GM23248 (cell line): ENCODE measurements at regions not wholly inside any gene's neighbourhood (a gene's known extent, or its start where the extent isn't known, plus 50 kb on each side); places are given as distances from the start of the nearest gene placed in this dataset.

Experiments
- DNase-seq: peaks from one replicate; pipeline ENCODE4 v3.0.0-alpha.2; 2015
- H2AFZ ChIP-seq: fragments of 200-600 bp; sonication (generic); 2 replicates; pipeline ENCODE4 v1.6.1; 2016; ENCODE audit warnings: antibody characterized with exemption
- H3F3A ChIP-seq: fragments of 200-600 bp; sonication (generic); 2 replicates; pipeline ENCODE4 v1.6.1; 2016; ENCODE audit warnings: mild to moderate bottlenecking, antibody characterized with exemption, mixed run types; ENCODE audit not compliant: insufficient read depth
- H3K27ac ChIP-seq: fragments of 200-600 bp; sonication (generic); 2 replicates; pipeline ENCODE4 v1.5.1; 2016; ENCODE audit warnings: mild to moderate bottlenecking
- H3K27me3 ChIP-seq: fragments of 200-600 bp; sonication (generic); replicated peaks from 2 replicates; pipeline ENCODE4 v1.6.1; 2016; ENCODE audit warnings: mild to moderate bottlenecking; ENCODE audit not compliant: insufficient read depth
- H3K36me3 ChIP-seq: fragments of 200-600 bp; sonication (generic); 2 replicates; pipeline ENCODE4 v1.6.1; 2016; ENCODE audit warnings: low read depth, mild to moderate bottlenecking
- H3K4me1 ChIP-seq: fragments of 200-600 bp; sonication (generic); 2 replicates; pipeline ENCODE4 v1.6.1; 2016; ENCODE audit warnings: mild to moderate bottlenecking; ENCODE audit not compliant: insufficient read depth
- H3K4me2 ChIP-seq: fragments of 200-600 bp; sonication (generic); one replicate; pipeline ENCODE4 v1.6.1; 2016; ENCODE audit warnings: mild to moderate bottlenecking; ENCODE audit not compliant: unreplicated experiment
- H3K4me3 ChIP-seq: fragments of 200-600 bp; sonication (generic); 2 replicates; pipeline ENCODE4 v1.5.1; 2016; ENCODE audit warnings: mild to moderate bottlenecking
- H3K79me2 ChIP-seq: fragments of 200-600 bp; sonication (generic); 2 replicates; pipeline ENCODE4 v1.6.1; 2016; ENCODE audit warnings: mild to moderate bottlenecking; ENCODE audit not compliant: insufficient read depth
- H3K9ac ChIP-seq: fragments of 200-600 bp; sonication (generic); 2 replicates; pipeline ENCODE4 v1.6.1; 2016; ENCODE audit warnings: mild to moderate bottlenecking
- H3K9me2 ChIP-seq: fragments of 200-600 bp; sonication (generic); 2 replicates; pipeline ENCODE4 v1.6.1; 2016; ENCODE audit warnings: mixed run types, mild to moderate bottlenecking, moderate library complexity; ENCODE audit not compliant: insufficient read depth
- H3K9me3 ChIP-seq: fragments of 200-600 bp; sonication (generic); one replicate; pipeline ENCODE4 v1.6.1; 2017; ENCODE audit warnings: low read depth
- H4K20me1 ChIP-seq: fragments of 200-600 bp; sonication (generic); 2 replicates; pipeline ENCODE4 v1.6.0; 2016; ENCODE audit not compliant: insufficient read depth
- EZH2 ChIP-seq: fragments of 200-600 bp; sonication (generic); IDR thresholded peaks from 2 replicates; pipeline ENCODE4 v1.6.1; 2018; ENCODE audit warnings: antibody characterized with exemption, mild to moderate bottlenecking; ENCODE audit not compliant: insufficient read depth, poor library complexity, severe bottlenecking
- EZH2phosphoT487 ChIP-seq: fragments of 200-600 bp; sonication (generic); IDR thresholded peaks from 2 replicates; pipeline ENCODE4 v1.6.1; 2018; ENCODE audit warnings: antibody characterized with exemption, moderate library complexity, mild to moderate bottlenecking, low read depth; ENCODE audit not compliant: insufficient read depth
- WGBS, 2 experiments: methylation state at CpG; one replicate each; pipeline ENCODE4 v1.1.6; 2015 to 2017; ENCODE audit warnings: low lambda C conversion rate in 2 of 2, low coverage in 1 of 2; ENCODE audit errors: missing lambda C conversion rate in 2 of 2; 5-methylcytosine and 5-hydroxymethylcytosine counted together
- in situ Hi-C: fragments of 300-500 bp; cut with MboI; formaldehyde crosslinking; loops from 2 replicates; pipeline ENCODE4 v1.15.0; 2020

GRCh38 chr6:12494161-12494560 lies 204.0 kb downstream of the EDN1 start:
- Histone ChIP-seq H2AFZ (no peak overlapping the region), H3K9me2 (no peaks in the 10 kb centered on the region), H3K9ac (no peak overlapping the region), H3K9me3 (no peaks in the 10 kb centered on the region), H3K4me1 (peaks cover 28% of the 10 kb centered on the region), H3K27ac (no peak overlapping the region), H4K20me1 (no peaks in the 10 kb centered on the region), H3F3A (peaks cover 20% of the 10 kb centered on the region), H3K79me2 (no peaks in the 10 kb centered on the region), H3K27me3 (no peaks in the 10 kb centered on the region), H3K36me3 (no peaks in the 10 kb centered on the region), H3K4me2 (no peak overlapping the region), H3K4me3 (no peak overlapping the region)
- WGBS, 2 experiments: 92 to 94% methylated on average over 7 of the region's 7 CpGs
- in situ Hi-C loops: no loop called here
- no peak for TF ChIP-seq EZH2phosphoT487
- TF ChIP-seq EZH2: no peak
- DNase-seq: no peak

GRCh38 chr6:12501990-12502389 lies 211.8 kb downstream of the EDN1 start:
- 100% methylated on average over 1 of the region's 1 CpG for WGBS, 2 experiments
- in situ Hi-C loops: no loop called here
- H2AFZ ChIP-seq: no peak overlapping the region
- H3K9ac ChIP-seq: no peak overlapping the region
- H3K27ac ChIP-seq: no peak overlapping the region
- H3K4me3 ChIP-seq: no peak overlapping the region
- no peaks in the 10 kb centered on the region for H3K9me2 ChIP-seq
- H4K20me1 ChIP-seq: no peaks in the 10 kb centered on the region
- no peak for DNase-seq
- H3K4me1 ChIP-seq: no peaks in the 10 kb centered on the region
- H3K9me3 ChIP-seq: no peaks in the 10 kb centered on the region
- no peak for TF ChIP-seq EZH2phosphoT487
- no peak for TF ChIP-seq EZH2
- H3F3A ChIP-seq: no peaks in the 10 kb centered on the region
- no peak overlapping the region for H3K4me2 ChIP-seq
- H3K27me3 ChIP-seq: no peaks in the 10 kb centered on the region
- no peaks in the 10 kb centered on the region for H3K36me3 ChIP-seq
- H3K79me2 ChIP-seq: no peaks in the 10 kb centered on the region

DNA sequence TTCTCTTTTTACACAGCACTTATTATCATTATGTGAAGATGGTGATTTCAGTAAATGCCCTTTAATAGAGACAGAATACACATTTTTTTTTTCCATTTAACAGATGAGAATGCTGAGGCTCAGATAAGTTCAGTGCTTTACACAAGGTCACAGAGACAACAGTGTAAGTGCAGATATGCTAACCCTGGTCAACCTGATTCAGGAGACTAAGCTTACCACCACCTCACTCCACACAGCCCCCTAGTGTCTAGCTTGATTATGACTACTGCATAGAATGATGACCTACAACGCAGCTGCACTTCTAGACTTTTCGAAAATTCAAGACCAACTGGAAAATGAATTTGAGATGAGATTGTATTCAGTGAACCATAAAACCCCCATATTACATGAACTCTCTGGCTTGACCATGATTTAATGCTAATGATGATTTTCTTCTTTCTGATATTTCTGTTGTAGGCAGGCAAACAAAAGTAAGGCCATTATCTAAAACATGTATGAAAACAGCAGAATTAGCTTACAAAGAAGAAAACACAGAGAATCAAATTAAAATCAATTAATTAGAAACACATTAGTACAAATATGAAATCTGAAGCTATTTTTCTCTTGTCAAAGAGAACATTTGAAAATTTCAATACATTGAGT lies 212.1 kb upstream of the PHACTR1 start:
- no peak overlapping the region for H2AFZ ChIP-seq
- no peaks in the 10 kb centered on the region for H4K20me1 ChIP-seq
- no peak overlapping the region for H3K4me3 ChIP-seq
- H3K9ac ChIP-seq: no peak overlapping the region
- no peaks in the 10 kb centered on the region for H3K79me2 ChIP-seq
- no peaks in the 10 kb centered on the region for H3K4me1 ChIP-seq
- no peaks in the 10 kb centered on the region for H3K9me2 ChIP-seq
- H3K36me3 ChIP-seq: no peaks in the 10 kb centered on the region
- no peak for TF ChIP-seq EZH2phosphoT487
- TF ChIP-seq EZH2: no peak
- no peaks in the 10 kb centered on the region for H3K9me3 ChIP-seq
- 95 to 97% methylated on average over 2 of the region's 2 CpGs for WGBS, 2 experiments
- H3K27me3 ChIP-seq: no peaks in the 10 kb centered on the region
- in situ Hi-C loops: no loop called here
- peak; percentile 50 for DNase-seq
- no peaks in the 10 kb centered on the region for H3F3A ChIP-seq
- no peak overlapping the region for H3K4me2 ChIP-seq
- H3K27ac ChIP-seq: no peak overlapping the region

DNA sequence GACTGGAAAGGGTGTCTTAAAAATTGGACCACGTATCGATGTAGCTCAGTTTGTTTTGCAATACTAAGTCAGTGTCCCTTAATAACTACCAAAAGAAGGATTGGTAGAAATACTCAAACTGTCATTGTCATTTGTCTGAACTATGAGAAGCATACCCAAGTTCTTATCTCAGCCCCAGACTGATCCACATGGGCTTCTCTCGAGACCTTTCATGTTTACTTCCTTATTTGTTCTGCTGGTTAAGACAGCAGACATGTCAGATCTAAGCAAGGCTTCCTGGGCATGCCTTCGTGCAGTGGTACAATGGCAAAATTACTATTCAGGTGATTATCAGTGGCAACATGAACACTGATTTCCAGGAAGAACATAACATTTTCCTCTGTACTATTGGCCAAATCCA lies 211.1 kb upstream of the PHACTR1 start:
- Histone ChIP-seq H3K4me3 (no peak overlapping the region), H3K9me3 (no peaks in the 10 kb centered on the region)
- in situ Hi-C loops: no loop called here

More for the DNA sequence above, 211.1 kb upstream of the PHACTR1 start:
- Histone ChIP-seq H2AFZ (no peak overlapping the region), H3K4me1 (no peaks in the 10 kb centered on the region), H3K9me2 (no peaks in the 10 kb centered on the region), H3F3A (no peaks in the 10 kb centered on the region), H3K9ac (no peak overlapping the region), H3K79me2 (no peaks in the 10 kb centered on the region), H3K36me3 (no peaks in the 10 kb centered on the region), H3K27me3 (no peaks in the 10 kb centered on the region), H3K27ac (no peak overlapping the region), H4K20me1 (no peaks in the 10 kb centered on the region), H3K4me2 (no peak overlapping the region)
- TF ChIP-seq EZH2phosphoT487 (no peak), EZH2 (no peak)
- 63 to 65% methylated on average over 4 of the region's 4 CpGs for whole genome bisulfite sequencing, 2 experiments
- no peak for DNase-seq
